SIG-M5 treated with dmso at 0.1 percent for 504 hours (cell line): ENCODE measurements at regions not wholly inside any gene's neighbourhood (a gene's known extent, or its start where the extent isn't known, plus 50 kb on each side); places are given as distances from the start of the nearest gene placed in this dataset.
"Not testable (repeated sequence)": the region's sequence is repeated elsewhere in the genome, so short reads cannot be mapped to it uniquely, and the experiment has no call there.

ENCODE experiments used
- DNase-seq: peaks from one replicate; lab custom pipeline; 2025; ENCODE audit not compliant: unreplicated experiment; lab: John Stamatoyannopoulos, UW

- no peak for DNase-seq
These were observed 234.7 kb upstream of the NPY start for GRCh38 chr7:24049296-24049695.

- no peak for DNase-seq
These were observed 232.9 kb upstream of the NPY start for GRCh38 chr7:24050991-24051560.

- DNase-seq: no peak
These were observed 232.3 kb upstream of the NPY start for GRCh38 chr7:24051651-24052050.

- no peak for DNase-seq
These were observed 231.3 kb upstream of the NPY start for GRCh38 chr7:24052572-24053260.

DNA sequence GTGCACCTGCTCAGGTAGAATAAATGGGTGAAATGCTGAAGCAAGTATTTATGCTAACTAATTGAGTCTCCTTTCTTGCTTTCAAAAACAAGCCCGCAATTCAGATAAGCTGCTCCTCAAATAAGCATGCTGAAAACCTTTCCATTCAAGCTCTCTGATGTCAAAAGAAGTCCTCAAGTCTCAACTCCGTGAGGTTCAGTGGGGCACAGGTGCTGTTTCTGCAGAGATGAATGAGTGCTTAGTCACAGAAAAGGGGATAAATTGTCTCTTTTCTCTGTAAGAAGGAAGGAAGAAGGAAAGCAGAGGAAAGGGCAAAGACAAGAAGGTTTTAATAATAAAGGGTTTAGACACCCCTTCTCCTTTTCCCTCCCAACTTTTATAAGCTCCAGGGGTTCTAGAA, 229.8 kb upstream of the NPY start:
- DNase-seq: no peak

GRCh38 chr7:24057243-24057642, 226.7 kb upstream of the NPY start:
- no peak for DNase-seq

- DNase-seq: no peak
These were observed 225.0 kb upstream of the NPY start for GRCh38 chr7:24058953-24059352.

DNA sequence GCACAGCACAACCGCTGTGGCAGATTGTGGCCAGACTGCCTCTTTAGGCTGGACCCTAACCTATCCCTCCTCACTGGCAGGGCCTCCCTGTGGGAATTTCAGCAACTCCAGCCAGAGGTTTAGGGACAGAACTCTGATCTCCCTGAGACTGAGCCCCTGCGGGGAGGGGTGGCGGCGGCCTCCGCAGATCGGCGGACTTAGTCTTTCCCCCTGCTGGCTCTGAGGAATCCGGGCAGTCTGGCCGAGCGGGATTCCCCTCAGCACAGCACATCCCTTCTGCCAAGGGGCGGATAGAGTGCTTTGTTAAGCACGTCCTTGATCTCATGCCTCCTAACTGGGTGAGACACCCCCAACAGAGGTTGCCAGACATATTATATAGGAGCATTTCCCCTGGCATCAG, 224.2 kb upstream of the NPY start:
- DNase-seq: no peak

DNA sequence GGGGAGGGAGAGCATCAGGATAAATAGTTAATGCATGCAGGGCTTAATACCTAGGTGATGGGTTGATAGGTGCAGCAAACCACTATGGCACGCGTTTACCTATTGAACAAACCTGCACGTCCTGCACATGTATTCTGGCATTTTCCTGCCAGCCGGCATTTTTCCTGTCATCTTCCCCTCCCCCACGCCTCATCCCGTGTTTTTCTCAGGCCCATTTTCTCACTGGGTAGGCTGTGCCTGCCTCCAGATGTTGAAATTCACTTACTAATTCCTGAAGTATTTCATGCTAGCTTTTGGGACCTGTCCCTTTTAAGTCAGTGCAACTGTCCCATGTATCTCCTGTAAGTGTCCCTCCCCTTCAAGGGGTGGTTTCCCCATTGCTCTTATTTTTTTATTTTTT, 220.3 kb upstream of the NPY start:
- no peak for DNase-seq

DNA sequence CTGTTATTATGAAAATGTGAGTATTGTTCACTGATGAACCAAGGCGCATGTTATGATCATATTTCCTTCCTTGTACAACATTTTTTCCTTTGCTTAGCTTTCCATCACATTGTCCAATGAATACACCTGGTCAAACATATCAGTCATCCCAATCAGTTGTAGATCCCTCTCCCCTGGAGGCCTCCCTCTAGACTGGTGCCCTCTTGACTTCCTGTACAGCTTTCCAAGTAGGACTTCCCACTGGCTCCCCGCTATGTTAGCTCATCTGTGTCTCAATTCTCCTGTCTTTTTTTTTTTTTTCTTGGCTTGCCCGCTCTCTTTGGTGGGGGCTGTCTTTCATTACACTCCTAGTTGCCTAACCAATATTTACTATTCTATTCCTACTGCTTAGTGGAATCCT, 214.2 kb upstream of the NPY start:
- no peak for DNase-seq

DNA sequence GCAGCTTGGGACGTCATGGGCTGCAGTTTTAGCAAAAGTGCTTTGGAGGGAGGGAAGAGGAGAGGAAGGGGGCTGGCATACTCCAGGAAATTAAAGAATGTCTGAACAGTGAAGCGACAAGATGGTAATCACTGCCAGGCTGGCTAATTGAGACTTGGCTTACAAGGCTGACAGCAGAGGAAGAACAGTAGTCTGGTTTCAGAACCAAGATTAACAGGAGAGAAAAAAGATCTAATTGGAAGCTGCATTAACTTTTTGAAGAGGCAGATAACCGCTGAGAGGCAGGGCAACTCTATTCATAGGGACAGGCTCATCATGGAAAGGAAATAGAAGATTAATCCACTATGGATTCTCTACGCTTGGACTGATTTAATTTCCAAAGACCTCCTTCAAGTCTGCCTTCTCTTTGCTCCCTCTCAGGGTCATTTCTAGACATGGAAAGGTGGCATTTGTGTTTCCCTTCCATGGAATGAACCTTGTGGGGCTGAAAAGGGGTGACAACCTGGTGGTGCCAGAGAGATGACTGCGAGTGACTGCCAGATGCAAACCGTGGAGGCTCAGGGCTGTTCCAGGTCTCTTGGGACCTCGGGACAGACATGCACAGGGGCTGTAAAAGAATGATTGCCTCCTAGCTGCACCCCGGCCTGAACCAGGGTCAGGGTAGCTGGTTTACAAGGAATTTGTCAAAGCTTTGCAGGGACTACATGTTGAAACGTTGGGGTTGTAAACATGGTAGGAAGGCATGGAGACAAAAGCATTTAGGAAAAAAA, 210.2 kb upstream of the NPY start:
- no peak for DNase-seq

DNA sequence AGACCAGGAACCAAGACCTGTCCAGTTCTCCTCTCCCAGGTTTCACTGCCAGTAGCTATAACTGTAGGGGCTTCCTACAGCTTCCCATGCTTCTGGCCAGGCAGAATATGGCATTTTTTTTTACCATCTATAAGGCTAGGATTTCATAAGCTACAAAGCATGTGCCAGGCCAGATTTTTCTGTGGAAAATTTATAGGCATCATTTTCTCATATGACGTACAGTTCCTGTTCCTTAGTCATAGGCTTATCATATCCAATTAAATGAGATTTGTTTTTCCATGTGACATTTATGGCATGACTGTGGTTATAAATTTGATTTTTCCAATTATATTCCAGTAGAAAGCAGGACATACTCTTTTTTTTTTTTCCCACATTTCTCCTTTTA, 208.6 kb upstream of the NPY start:
- DNase-seq: no peak

- DNase-seq: no peak
These were observed 201.2 kb upstream of the NPY start for GRCh38 chr7:24082826-24083225.

DNA sequence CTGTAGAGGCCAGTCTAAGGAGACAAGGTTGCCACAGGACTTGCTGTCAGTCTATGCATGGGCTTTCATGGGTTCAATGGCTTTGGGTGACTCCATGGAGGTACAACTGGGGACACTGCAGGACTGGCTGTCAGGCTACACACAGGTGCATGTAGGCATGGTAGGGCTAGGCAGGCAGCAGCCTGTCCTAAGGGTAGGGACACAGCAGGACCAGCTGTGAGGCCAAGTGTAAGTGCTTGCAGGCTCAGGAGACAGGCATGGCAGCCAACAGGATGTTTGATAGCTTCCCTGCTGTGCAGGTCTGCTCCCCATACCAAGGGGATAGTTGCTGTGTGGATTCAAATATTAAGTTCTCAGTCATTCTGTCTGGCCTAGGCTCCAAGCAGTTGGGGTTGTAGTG, 181.0 kb upstream of the NPY start:
- no peak for DNase-seq

GRCh38 chr7:24108906-24109376, 175.0 kb upstream of the NPY start:
- no peak for DNase-seq

- DNase-seq: no peak
These were observed 173.9 kb upstream of the NPY start for GRCh38 chr7:24110056-24110455.

- no peak for DNase-seq
These were observed 170.5 kb upstream of the NPY start for GRCh38 chr7:24113506-24113905.

GRCh38 chr7:24115661-24116060, 168.3 kb upstream of the NPY start:
- no peak for DNase-seq

DNA sequence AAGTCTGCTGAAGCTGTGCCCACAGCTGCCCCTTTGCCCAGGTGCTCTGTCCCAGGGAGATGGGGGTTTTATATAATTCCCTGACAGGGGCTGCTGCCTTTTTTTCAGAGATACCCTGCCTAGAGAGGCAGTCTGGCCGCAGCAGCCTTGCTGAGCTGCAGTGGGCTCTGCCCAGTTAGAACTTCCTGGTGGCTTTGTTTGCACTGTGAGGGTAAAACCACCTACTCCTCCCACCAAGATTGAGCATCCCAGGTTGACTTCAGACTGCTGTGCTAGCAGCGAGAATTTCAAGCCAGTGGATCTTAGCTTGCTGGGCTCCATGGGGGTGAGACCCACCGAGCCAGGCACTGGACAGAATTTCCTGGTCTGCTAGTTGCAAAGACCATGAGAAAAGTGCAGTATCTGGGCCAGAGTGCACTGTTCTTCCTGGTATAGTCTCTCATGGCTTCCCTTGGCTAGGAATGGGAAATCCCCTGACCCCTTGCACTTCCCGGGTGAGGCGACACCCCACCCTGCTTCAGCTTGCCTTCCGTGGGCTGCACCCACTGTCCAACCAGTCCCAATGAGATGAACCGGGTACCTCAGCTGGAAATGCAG, 166.0 kb upstream of the NPY start:
- DNase-seq: not testable (repeated sequence)

GRCh38 chr7:24119852-24120251, 164.1 kb upstream of the NPY start:
- DNase-seq: no peak

- DNase-seq: no peak
These were observed 160.9 kb upstream of the NPY start for GRCh38 chr7:24123076-24123475.

GRCh38 chr7:24125765-24126164, 158.2 kb upstream of the NPY start:
- DNase-seq: no peak
